Mucosa of gallbladder (tissue), 1 donor: ENCODE measurements at regions not wholly inside any gene's neighbourhood (a gene's known extent, or its start where the extent isn't known, plus 50 kb on each side); places are given as distances from the start of the nearest gene placed in this dataset.
"Not testable (repeated sequence)": the region's sequence is repeated elsewhere in the genome, so short reads cannot be mapped to it uniquely, and the experiment has no call there.

Experiments used
- DNase-seq: peaks from one replicate; pipeline ENCODE4 v3.0.0-alpha.2; 2020; ENCODE audit warnings: low spot score
- donor health status: DM: no; HTN: no; CAD: no.

- DNase-seq, result no peak
Observed at GRCh38 chr3:84245789-84246188, 713.0 kb upstream of the CADM2 start.

- DNase-seq, result no peak
Observed at GRCh38 chr3:84260596-84260995, 698.2 kb upstream of the CADM2 start.

GRCh38 chr3:84265768-84266167 is 693.0 kb upstream of the CADM2 start:
- DNase-seq, result no peak

- DNase-seq, result no peak
Observed at GRCh38 chr3:84275532-84275931, 683.3 kb upstream of the CADM2 start.

- DNase-seq, result no peak
Observed at GRCh38 chr3:84277562-84278224, 681.1 kb upstream of the CADM2 start.

- no peak for DNase-seq
Observed at GRCh38 chr3:84292128-84292527, 666.7 kb upstream of the CADM2 start.

- DNase-seq, result no peak
Observed at GRCh38 chr3:84299329-84299728, 659.5 kb upstream of the CADM2 start.

GRCh38 chr3:84304214-84304613 is 654.6 kb upstream of the CADM2 start:
- no peak for DNase-seq

- no peak for DNase-seq
Observed at GRCh38 chr3:84307339-84307738, 651.5 kb upstream of the CADM2 start.

GRCh38 chr3:84308379-84308778 is 650.4 kb upstream of the CADM2 start:
- no peak for DNase-seq

- DNase-seq, result no peak
Observed at GRCh38 chr3:84318273-84318809, 640.4 kb upstream of the CADM2 start.

GRCh38 chr3:84365563-84366278 is 593.1 kb upstream of the CADM2 start:
- not testable (repeated sequence) for DNase-seq
